DOHH2 (cell line): ENCODE measurements at regions not wholly inside any gene's neighbourhood (a gene's known extent, or its start where the extent isn't known, plus 50 kb on each side); places are given as distances from the start of the nearest gene placed in this dataset.

Experiments used
- EZH2phosphoT487 ChIP-seq: fragments of 200-600 bp; sonication (generic); IDR thresholded peaks from 2 replicates; pipeline ENCODE4 v1.6.1; 2017; ENCODE audit warnings: borderline replicate concordance, mild to moderate bottlenecking, antibody characterized with exemption, low read length, moderate library complexity, mixed read lengths
- TF ChIP-seq, protein P1 (sequence below): fragments of 200-600 bp; sonication (generic); IDR thresholded peaks from one replicate; pipeline ENCODE4 v1.5.1; 2014; ENCODE audit warnings: antibody characterized with exemption, mild to moderate bottlenecking, low read depth, low read length; ENCODE audit not compliant: poor library complexity, severe bottlenecking

- TF ChIP-seq, protein P1, sequence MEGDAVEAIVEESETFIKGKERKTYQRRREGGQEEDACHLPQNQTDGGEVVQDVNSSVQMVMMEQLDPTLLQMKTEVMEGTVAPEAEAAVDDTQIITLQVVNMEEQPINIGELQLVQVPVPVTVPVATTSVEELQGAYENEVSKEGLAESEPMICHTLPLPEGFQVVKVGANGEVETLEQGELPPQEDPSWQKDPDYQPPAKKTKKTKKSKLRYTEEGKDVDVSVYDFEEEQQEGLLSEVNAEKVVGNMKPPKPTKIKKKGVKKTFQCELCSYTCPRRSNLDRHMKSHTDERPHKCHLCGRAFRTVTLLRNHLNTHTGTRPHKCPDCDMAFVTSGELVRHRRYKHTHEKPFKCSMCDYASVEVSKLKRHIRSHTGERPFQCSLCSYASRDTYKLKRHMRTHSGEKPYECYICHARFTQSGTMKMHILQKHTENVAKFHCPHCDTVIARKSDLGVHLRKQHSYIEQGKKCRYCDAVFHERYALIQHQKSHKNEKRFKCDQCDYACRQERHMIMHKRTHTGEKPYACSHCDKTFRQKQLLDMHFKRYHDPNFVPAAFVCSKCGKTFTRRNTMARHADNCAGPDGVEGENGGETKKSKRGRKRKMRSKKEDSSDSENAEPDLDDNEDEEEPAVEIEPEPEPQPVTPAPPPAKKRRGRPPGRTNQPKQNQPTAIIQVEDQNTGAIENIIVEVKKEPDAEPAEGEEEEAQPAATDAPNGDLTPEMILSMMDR, result no peak
- no peak for TF ChIP-seq EZH2phosphoT487
Observed at GRCh38 chr12:85708775-85709174, 127.4 kb downstream of the RASSF9 start.
